ENCODE measurements at regions not wholly inside any gene's neighbourhood (a gene's known extent, or its start where the extent isn't known, plus 50 kb on each side); places are given as distances from the start of the nearest gene placed in this dataset.

DNA sequence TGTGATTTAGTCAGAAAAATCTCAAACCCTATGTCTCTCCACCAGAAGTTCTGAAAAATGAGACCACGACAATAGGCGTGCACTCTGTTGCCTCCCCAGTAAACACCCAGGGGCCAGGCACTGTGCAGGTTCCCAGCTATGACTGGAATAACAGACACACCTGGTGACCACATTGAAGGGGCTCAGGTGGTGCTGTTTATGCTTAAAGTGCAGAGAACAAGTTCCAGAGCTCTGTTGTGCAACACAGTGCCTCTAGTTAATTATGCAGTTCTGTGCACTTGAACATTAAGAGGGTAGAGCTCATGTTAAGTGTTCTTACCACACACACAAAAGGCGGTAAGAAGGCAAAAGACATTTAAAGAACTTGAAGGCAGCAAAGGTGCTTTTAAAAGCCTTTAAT lies 52.6 kb upstream of the AFF3 start (continued):
- TF ChIP-seq PRMT3 (CRISPR knock-in tag; IDR thresholded peaks at IDR 0.05; ENCODE audit: borderline replicate concordance, low read depth) (no peak), SMAD9 (CRISPR knock-in tag; IDR thresholded peaks at IDR 0.05) (no peak), ZMYM3 (CRISPR knock-in tag; IDR thresholded peaks at IDR 0.05) (no peak), ZSCAN22 (CRISPR knock-in tag; IDR thresholded peaks at IDR 0.05) (no peak), ISX (CRISPR knock-in tag; conservative IDR thresholded peaks at IDR 0.05) (no peak), MEF2D (CRISPR knock-in tag; IDR thresholded peaks at IDR 0.05) (no peak), RFXAP (CRISPR knock-in tag; IDR thresholded peaks at IDR 0.05; ENCODE audit: borderline replicate concordance) (no peak), ZNF382 (CRISPR knock-in tag; IDR thresholded peaks at IDR 0.05; ENCODE audit: borderline replicate concordance) (no peak), FOXA3 (CRISPR knock-in tag; IDR thresholded peaks at IDR 0.05) (no peak), HMG20B (CRISPR knock-in tag; conservative IDR thresholded peaks at IDR 0.05) (no peak)
- TF ChIP-seq, protein P1, sequence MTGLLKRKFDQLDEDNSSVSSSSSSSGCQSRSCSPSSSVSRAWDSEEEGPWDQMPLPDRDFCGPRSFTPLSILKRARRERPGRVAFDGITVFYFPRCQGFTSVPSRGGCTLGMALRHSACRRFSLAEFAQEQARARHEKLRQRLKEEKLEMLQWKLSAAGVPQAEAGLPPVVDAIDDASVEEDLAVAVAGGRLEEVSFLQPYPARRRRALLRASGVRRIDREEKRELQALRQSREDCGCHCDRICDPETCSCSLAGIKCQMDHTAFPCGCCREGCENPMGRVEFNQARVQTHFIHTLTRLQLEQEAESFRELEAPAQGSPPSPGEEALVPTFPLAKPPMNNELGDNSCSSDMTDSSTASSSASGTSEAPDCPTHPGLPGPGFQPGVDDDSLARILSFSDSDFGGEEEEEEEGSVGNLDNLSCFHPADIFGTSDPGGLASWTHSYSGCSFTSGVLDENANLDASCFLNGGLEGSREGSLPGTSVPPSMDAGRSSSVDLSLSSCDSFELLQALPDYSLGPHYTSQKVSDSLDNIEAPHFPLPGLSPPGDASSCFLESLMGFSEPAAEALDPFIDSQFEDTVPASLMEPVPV (CRISPR knock-in tag; IDR thresholded peaks at IDR 0.05): no peak
- TF ChIP-seq, protein P2, sequence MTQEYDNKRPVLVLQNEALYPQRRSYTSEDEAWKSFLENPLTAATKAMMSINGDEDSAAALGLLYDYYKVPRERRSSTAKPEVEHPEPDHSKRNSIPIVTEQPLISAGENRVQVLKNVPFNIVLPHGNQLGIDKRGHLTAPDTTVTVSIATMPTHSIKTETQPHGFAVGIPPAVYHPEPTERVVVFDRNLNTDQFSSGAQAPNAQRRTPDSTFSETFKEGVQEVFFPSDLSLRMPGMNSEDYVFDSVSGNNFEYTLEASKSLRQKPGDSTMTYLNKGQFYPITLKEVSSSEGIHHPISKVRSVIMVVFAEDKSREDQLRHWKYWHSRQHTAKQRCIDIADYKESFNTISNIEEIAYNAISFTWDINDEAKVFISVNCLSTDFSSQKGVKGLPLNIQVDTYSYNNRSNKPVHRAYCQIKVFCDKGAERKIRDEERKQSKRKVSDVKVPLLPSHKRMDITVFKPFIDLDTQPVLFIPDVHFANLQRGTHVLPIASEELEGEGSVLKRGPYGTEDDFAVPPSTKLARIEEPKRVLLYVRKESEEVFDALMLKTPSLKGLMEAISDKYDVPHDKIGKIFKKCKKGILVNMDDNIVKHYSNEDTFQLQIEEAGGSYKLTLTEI (CRISPR knock-in tag; conservative IDR thresholded peaks at IDR 0.05): no peak

Data from HepG2 (cell line).